ENCODE measurements at regions not wholly inside any gene's neighbourhood (a gene's known extent, or its start where the extent isn't known, plus 50 kb on each side); places are given as distances from the start of the nearest gene placed in this dataset.
"Not testable (repeated sequence)": the region's sequence is repeated elsewhere in the genome, so short reads cannot be mapped to it uniquely, and the experiment has no call there.

- DNase-seq (ENCODE audit: low read depth), result no peak
Measured at GRCh38 chr7:69328516-69328915, 269.8 kb upstream of the AUTS2 start.

- DNase-seq (ENCODE audit: low read depth), result peak; percentile 41
Measured at GRCh38 chr7:69334701-69335100, 263.6 kb upstream of the AUTS2 start.

GRCh38 chr7:69335331-69335730, 262.9 kb upstream of the AUTS2 start:
- DNase-seq (ENCODE audit: low read depth), result no peak

DNA sequence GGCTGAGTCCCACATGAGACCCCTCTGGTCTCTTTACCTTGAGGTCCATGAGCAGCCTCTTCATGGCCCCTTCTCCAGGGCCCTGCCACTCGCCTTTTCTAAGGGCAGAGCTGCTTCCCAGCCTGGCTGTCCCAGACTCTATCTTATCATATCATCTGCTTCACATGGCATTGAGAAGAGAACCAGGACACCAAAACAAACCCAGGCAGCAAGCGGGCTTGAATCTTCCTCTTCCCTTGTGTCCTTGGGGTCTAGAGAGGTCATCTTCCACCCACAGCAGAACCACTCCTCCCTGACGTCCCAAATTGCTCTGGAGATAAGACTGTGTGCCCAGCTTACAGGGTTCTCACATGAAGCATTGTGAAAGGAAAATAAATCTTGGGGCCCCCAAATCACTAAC, 261.3 kb upstream of the AUTS2 start:
- DNase-seq (ENCODE audit: low read depth), result no peak

DNA sequence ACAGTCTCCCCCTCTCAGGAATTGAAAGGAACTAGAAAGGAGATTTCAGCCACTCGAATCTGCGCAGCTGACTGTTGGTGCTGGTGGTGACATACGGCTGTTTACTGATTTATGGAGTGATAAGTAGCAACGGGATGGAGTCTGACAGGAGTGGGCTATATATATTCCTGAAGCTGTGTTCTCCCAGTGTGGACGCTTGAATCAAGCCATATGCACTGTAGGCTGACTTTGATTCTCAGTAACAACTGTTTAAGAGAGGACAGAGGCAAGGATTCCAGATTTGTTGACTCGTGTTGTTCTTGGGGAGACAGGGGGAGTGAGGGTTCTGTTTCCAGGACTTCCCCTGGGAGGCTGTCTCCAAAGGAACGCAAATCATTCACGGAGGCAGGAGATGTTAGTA, 260.1 kb upstream of the AUTS2 start:
- DNase-seq (ENCODE audit: low read depth), result no peak

GRCh38 chr7:69341288-69341687, 257.0 kb upstream of the AUTS2 start:
- no peak for DNase-seq (ENCODE audit: low read depth)

GRCh38 chr7:69342154-69342884, 256.0 kb upstream of the AUTS2 start:
- DNase-seq (ENCODE audit: low read depth), result peak; percentile 62

DNA sequence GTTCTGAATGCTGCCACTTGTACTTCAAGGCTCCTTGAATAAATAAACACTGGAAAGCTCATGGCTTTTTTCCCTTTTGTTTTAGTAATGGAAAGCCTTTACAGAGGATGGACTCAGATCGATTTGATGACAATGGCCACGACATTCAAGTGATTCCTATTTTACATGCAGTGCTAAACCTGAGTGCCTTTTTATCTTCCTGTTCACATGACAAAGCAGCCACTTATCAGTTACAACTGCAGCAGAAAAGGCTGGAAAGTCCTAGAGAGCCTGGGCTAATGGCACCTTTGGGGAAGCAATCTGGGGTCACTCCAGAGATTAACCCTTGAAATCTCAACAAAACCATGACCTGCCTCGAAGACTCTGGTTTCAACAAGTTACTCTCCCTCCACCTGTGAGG, 249.0 kb upstream of the AUTS2 start:
- DNase-seq (ENCODE audit: low read depth), result no peak

DNA sequence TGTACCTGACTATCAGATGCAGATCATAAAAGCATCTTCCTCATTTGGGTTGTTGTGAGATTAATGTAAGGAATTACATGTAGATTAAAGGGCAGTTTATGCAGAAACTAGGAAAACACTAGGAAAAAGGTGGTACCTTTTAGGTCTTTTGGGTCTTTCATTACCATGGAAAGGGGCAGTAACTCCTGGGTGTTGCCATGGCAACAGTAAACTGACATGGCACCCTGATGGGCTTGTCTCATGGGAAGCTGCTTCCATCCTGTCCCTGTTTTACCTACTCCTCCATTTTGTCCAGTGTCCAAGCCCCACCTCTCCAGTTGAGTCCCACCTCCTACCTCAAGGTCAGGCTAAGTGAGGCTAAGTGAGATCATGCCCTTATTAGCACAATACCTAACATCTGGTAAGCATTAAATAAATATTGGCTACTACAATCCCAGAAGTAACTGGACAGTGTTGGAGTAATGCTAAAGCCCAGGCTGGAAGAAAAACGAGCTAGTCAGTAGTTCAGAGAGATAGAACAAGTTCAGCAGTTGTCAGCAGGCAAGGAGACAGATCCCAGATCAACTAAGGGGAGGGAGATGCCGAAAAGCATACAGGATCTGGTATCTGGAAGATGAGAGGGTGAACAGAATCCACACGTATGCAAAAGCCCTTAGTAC, 240.0 kb upstream of the AUTS2 start:
- DNase-seq (ENCODE audit: low read depth), result no peak

- DNase-seq (ENCODE audit: low read depth), result no peak
Measured at GRCh38 chr7:69359003-69359700, 239.1 kb upstream of the AUTS2 start.

DNA sequence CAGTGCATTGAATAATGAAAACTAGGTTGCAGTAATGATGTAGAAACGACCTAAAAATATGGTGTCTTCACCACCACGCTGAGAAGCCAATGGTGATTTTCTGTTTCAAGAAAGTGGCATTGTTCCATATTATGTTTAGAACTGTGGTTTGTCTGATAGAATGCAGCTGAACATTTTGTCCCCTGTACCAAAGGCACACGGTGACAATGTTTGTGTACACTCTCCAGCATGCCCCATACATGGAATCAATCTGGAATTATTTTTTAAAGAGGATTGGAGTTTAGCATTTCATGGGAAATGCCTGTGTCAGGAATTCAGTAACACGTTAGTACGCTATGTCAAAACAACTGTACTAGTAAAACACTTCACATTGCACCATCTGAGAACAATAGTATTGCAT, 237.4 kb upstream of the AUTS2 start:
- no peak for DNase-seq (ENCODE audit: low read depth)

GRCh38 chr7:69363136-69363535, 235.1 kb upstream of the AUTS2 start:
- no peak for DNase-seq (ENCODE audit: low read depth)

DNA sequence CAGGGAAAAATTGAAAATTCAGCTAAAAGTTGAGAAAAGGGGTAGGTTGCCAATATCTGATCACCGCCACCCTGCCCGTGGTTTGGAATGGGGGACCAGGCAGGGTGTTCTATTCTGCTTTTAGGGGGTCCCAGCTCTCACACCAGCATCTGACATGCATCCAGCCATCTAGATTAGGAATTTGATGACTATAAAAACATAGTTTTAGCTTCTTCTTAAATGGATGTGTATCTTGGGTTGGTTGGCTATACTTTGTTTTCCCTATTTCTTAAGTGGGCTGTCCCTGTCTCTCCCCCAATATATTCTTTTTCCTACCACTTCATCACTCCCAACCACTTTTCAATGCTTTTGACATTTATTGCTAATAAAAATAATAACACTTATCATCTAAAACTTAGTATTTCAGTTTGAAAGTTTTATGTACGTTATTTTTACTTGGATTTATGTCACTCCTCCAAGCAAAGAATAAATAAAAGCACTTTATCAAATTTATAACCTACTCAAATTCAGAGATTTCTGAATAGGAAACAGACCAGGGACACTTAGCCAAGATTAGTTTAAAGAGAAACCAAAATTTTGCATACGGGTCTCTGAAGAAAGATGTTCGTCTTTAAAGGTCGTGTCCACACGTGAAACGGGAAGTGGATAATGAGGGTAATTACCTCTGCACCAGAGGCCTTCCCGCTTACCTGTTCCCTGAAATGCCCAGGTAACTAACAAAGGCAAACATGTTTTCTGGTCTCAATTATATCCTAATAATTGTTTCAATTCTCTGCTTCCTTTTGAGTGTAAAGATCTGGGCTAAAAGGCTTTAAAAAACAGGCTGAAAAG, 233.2 kb upstream of the AUTS2 start:
- no peak for DNase-seq (ENCODE audit: low read depth)

DNA sequence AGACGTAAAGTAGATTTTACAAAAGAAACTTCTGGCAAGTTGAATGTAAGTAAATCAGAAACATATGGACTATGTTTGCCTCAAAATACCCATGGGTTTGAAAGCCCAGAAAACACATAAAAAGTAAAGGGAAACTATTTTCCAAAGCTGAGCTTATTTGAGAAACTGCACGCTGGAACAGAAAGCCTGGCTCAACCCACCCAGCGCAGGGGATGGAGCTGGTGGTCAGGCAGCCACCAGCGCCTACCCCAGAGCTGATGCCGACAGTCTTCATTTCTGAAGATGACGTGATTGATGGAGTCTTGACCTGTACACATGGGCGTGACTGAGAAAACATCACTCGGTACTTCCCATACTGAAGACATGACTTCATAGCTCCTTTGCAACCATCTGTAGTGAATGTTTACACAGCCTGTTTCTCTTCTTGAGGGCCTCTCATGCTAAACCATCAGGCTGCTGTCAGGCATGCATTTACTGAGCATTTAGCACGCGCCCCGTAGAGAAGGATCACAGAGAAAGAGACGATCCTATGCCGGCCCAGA, 232.6 kb upstream of the AUTS2 start:
- peak; percentile 68 for DNase-seq (ENCODE audit: low read depth)

DNA sequence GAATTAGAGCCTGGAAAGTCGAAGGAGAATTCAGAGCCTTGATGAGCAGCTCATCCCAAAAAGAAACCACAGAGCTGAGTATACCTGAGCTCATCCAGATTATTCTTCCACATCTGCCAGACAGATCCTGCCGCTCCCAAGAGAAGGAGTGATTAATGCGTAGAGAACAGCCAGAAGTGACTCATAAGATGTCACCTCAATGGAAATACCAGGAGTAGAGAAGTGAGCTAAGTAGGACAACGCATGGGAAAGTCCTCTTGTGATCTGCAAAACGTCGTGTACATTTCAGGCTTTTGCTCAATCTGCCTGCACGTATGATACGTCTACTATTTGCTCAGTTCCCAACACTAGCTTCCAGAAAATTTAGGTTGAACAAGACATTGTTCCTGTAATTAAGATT, 230.5 kb upstream of the AUTS2 start:
- DNase-seq (ENCODE audit: low read depth), result peak; percentile 35

DNA sequence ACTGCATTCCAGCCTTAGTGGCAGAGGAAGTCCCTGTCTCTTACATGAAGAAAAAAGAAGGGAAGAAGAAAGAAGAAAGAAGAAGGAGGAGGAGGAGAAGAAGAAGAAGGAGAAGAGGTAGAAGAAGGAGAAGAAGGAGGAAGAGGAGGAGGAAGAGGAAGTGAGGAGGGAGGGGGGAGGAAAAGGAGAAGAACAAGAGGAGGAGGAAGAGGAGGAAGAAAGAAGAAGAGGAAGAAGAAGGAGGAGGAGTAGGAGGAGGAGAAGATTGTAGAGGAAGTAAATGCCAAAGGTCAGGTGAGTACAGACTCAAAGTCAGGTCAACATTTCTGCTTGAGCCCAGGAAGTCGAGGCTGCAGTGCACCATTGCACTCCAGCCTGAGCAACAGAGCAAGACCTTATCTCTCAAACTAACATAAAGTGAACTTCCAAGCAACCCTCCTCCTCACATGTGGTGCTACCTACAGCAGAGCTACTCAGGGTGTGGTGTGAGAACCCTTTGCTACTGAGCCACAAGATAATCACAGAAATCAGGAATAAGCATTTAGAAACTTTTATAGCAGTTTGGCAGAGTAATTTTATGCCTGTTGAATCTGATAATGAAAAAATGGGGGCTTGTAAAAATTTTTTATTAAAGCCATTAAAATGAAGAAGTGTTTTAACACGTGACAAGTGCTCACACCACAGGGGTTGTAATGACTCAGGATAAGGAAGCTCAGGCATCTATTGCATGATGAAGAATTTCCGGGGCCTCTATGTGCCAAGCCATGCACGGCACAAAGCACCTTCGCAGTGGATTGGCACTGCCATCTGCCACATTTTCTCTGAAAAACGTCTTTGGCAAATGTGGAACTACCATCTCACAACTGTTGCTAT, 224.9 kb upstream of the AUTS2 start:
- peak; percentile 77 for DNase-seq (ENCODE audit: low read depth)

DNA sequence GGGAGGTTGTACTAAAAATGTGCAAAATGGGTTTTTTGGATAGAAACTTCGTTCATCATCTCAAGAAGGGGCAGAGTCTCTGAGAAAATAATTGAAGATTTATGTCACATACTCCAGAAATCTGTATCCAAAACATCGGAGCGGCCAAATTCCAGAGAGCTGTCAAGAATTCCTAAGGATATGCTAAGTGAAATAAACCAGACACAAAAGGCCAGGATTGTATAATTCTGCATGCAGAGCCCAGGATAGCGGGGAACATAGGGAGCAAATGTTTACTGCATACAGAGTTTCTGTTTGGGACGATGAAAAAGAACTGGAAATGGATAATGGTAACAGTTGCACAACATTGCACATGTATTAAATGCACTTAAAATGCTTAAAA, 224.2 kb upstream of the AUTS2 start:
- DNase-seq (ENCODE audit: low read depth), result peak; percentile 54

DNA sequence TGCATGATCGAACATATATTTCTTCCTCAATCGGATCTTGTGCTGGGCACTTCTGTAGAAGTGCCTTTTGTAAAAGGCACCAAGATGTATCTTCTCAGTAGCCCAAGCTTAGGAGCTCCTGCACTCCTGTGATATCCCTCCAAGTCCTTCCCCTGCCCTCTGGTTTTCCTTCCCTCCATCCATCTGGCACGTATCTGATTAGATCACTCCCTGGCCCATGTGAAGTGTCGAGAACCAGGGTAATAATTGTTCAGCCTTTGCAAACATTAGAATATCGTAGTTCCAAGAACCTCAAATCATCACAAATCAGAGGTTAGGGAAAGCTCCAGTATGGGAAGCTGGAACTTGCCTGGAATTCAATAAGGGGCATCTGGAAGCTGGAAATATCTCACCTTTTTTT, 221.1 kb upstream of the AUTS2 start:
- no peak for DNase-seq (ENCODE audit: low read depth)

GRCh38 chr7:69388452-69389137, 209.7 kb upstream of the AUTS2 start:
- DNase-seq (ENCODE audit: low read depth), result no peak

DNA sequence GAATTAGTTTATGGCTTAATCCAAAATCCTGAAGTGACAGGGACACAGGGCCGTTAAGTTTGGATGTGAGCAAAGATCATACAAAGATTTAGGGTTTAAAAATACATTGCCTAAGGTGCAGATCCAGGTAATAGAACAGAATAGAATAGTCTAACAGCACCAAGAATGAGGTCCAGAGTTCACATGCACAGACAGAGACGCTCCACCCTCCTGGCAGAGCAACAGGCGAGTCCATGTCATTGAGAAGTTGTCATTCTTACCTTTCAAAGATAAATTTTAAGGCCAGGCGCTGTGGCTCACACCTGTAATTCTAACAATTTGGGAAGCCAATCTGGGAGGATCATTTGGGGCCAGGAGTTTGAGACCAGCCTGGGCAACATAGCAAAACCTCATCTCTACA, 209.1 kb upstream of the AUTS2 start:
- DNase-seq (ENCODE audit: low read depth), result no peak

- DNase-seq (ENCODE audit: low read depth), result not testable (repeated sequence)
Measured at GRCh38 chr7:69393912-69394311, 204.4 kb upstream of the AUTS2 start.
